WERI-Rb-1 (cell line): ENCODE measurements at regions not wholly inside any gene's neighbourhood (a gene's known extent, or its start where the extent isn't known, plus 50 kb on each side); places are given as distances from the start of the nearest gene placed in this dataset.

Source experiments
- DNase-seq: peaks from one replicate; pipeline ENCODE4 v3.0.0-alpha.2; 2020
- H3K27ac ChIP-seq: fragments of 250-450 bp; sonication (Bioruptor Pico); 2 replicates; pipeline ENCODE4 v1.5.1; 2020; ENCODE audit warnings: mild to moderate bottlenecking, moderate library complexity
- H3K27me3 ChIP-seq: fragments of 250-450 bp; sonication (Bioruptor Pico); 2 replicates; pipeline ENCODE4 v1.5.1; 2021; ENCODE audit warnings: mild to moderate bottlenecking, low read depth, moderate library complexity; ENCODE audit not compliant: insufficient read depth, severe bottlenecking
- H3K36me3 ChIP-seq: fragments of 250-450 bp; sonication (Bioruptor Pico); 2 replicates; pipeline ENCODE4 v1.5.1; 2020; ENCODE audit warnings: mild to moderate bottlenecking, moderate library complexity
- H3K4me3 ChIP-seq: 2 replicates; pipeline ENCODE4 v1.5.1; 2011; ENCODE audit warnings: low read depth, mild to moderate bottlenecking, control low read depth, low read length
- H3K9me3 ChIP-seq: fragments of 250-450 bp; sonication (Bioruptor Pico); 2 replicates; pipeline ENCODE4 v1.5.1; 2021; ENCODE audit warnings: mild to moderate bottlenecking, moderate library complexity; ENCODE audit not compliant: severe bottlenecking
- CTCF ChIP-seq: IDR thresholded peaks from 2 replicates; pipeline ENCODE4 v1.5.1; 2011; ENCODE audit warnings: low read depth, mild to moderate bottlenecking, control low read depth, inconsistent platforms, low read length

GRCh38 chr16:80085606-80086005 lies 455.2 kb upstream of the DYNLRB2 start:
- Histone ChIP-seq H3K36me3 (no peaks in the 10 kb centered on the region), H3K9me3 (no peaks in the 10 kb centered on the region), H3K27ac (no peak overlapping the region), H3K4me3 (no peak overlapping the region), H3K27me3 (peaks cover 25% of the 10 kb centered on the region)
- TF ChIP-seq CTCF, result no peak
- no peak for DNase-seq

GRCh38 chr16:80084614-80085013 lies 456.2 kb upstream of the DYNLRB2 start:
- no peak for TF ChIP-seq CTCF

GRCh38 chr16:80084163-80084562 lies 456.6 kb upstream of the DYNLRB2 start:
- TF ChIP-seq CTCF, result no peak
- Histone ChIP-seq H3K36me3 (no peaks in the 10 kb centered on the region), H3K27me3 (peaks cover 28% of the 10 kb centered on the region), H3K27ac (no peak overlapping the region), H3K9me3 (no peaks in the 10 kb centered on the region), H3K4me3 (no peak overlapping the region)
- DNase-seq, result no peak

More at GRCh38 chr16:80084614-80085013, 456.2 kb upstream of the DYNLRB2 start:
- no peaks in the 10 kb centered on the region for H3K36me3 ChIP-seq
- H3K4me3 ChIP-seq, result no peak overlapping the region
- H3K27me3 ChIP-seq, result peaks cover 28% of the 10 kb centered on the region
- H3K9me3 ChIP-seq, result no peaks in the 10 kb centered on the region
- no peak overlapping the region for H3K27ac ChIP-seq
- DNase-seq, result no peak

- TF ChIP-seq CTCF, result no peak
- DNase-seq, result no peak
- Histone ChIP-seq H3K27me3 (peaks cover 34% of the 10 kb centered on the region), H3K36me3 (no peaks in the 10 kb centered on the region), H3K9me3 (no peaks in the 10 kb centered on the region), H3K4me3 (no peak overlapping the region), H3K27ac (no peak overlapping the region)
These were observed 457.9 kb upstream of the DYNLRB2 start for GRCh38 chr16:80082906-80083305.

GRCh38 chr16:80081846-80082245 lies 458.9 kb upstream of the DYNLRB2 start:
- Histone ChIP-seq H3K4me3 (no peak overlapping the region), H3K9me3 (no peaks in the 10 kb centered on the region), H3K27me3 (peaks cover 43% of the 10 kb centered on the region), H3K27ac (no peak overlapping the region), H3K36me3 (no peaks in the 10 kb centered on the region)
- no peak for DNase-seq
- no peak for TF ChIP-seq CTCF

- no peak for DNase-seq
- H3K27ac ChIP-seq, result no peak overlapping the region
- no peaks in the 10 kb centered on the region for H3K9me3 ChIP-seq
- H3K27me3 ChIP-seq, result peaks cover 50% of the 10 kb centered on the region
- no peak overlapping the region for H3K4me3 ChIP-seq
- TF ChIP-seq CTCF, result no peak
- H3K36me3 ChIP-seq, result no peaks in the 10 kb centered on the region
These were observed 460.4 kb upstream of the DYNLRB2 start for GRCh38 chr16:80080287-80080851.
